ENCODE measurements at regions not wholly inside any gene's neighbourhood (a gene's known extent, or its start where the extent isn't known, plus 50 kb on each side); places are given as distances from the start of the nearest gene placed in this dataset.

DNA sequence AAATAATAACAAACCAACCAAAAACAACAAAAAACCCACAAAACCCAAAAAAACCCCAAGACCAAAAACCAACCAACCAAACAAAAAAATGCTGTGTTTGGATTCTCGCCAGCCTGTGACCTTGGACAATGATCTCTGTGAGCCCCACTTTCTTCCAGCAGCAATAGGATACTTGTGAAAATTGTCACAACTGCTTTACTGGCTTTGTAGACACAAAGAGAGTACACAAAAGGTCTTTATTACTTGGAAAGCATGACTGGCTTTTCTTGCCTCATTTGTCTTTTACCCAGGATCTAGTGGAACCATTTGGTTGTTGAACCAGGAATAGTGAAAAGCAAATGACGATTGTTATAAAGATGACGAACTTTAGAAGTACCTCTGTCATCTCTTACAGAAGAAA is 256.6 kb downstream of the UTP18 start:
- Mint-ChIP-seq H3K27me3 (peaks cover 7 to 24% (median 16%) of the 10 kb centered on the region in 5 donors), H3K4me1 (no peaks in the 10 kb centered on the region), H3K9me3 (no peaks in the 10 kb centered on the region), H3K36me3 (no peaks in the 10 kb centered on the region), H3K4me3 (no peak overlapping the region), H3K27ac (no peak overlapping the region)
- DNase-seq (no peak), ATAC-seq (no peak)
- POLR2A ChIA-PET, result no interaction called here

DNA sequence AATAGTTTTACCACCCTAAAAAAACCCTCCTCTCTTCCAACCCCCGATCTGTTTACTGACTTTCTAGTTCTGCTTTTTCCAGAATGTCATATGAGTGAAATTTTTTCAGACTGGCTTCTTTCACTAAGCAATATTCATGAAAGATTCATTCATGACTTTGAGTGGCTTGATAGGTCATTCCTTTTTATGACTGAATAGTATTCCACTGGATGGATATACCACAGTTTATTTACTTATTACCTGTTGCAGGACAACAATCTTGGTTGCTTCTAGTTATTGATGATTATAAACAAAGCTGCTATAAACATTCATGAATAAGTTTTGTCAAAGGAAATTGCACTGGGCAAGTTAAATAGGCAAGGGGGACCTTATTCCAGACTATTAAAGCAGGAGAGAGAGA is 264.2 kb downstream of the UTP18 start:
- peaks cover 0 to 15% (median 6%) of the 10 kb centered on the region in 9 donors for H3K9me3 Mint-ChIP-seq
- POLR2A ChIA-PET, result no interaction called here
- peaks cover 13 to 44% (median 38%) of the 10 kb centered on the region in 5 donors for H3K27me3 Mint-ChIP-seq
- H3K27ac Mint-ChIP-seq, result no peak overlapping the region
- ATAC-seq, result no peak
- peaks cover 0 to 4% (median 0%) of the 10 kb centered on the region in 3 donors for H3K36me3 Mint-ChIP-seq
- DNase-seq, result no peak
- H3K4me3 Mint-ChIP-seq, result no peak overlapping the region
- no peaks in the 10 kb centered on the region for H3K4me1 Mint-ChIP-seq

DNA sequence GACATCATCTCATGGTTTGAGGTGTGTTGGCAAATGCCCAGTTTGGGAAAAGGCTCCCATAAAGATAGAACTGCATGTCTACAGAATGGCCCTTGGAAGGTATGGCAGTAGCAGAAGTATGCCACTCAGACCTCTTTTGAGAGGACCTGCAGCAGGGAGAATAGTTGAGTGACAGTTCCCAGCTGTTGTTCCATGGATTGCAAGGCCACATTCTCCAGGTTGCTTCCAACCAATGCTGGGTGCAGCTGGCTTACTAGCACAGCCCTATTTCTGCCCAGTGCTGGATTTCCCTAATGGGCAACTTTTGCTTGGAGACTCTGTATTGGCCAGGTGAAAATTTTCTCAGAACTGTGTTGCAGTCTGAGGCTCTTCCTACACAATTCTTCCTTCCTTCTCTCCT is 266.2 kb downstream of the UTP18 start:
- DNase-seq, result no peak
- Mint-ChIP-seq H3K4me3 (no peak overlapping the region), H3K9me3 (peaks cover 0 to 15% (median 6%) of the 10 kb centered on the region in 9 donors), H3K4me1 (no peaks in the 10 kb centered on the region), H3K36me3 (peaks cover 0 to 4% (median 0%) of the 10 kb centered on the region in 3 donors), H3K27me3 (peaks cover 8 to 42% (median 32%) of the 10 kb centered on the region in 5 donors), H3K27ac (no peak overlapping the region)
- POLR2A ChIA-PET, result no interaction called here
- ATAC-seq, result no peak

DNA sequence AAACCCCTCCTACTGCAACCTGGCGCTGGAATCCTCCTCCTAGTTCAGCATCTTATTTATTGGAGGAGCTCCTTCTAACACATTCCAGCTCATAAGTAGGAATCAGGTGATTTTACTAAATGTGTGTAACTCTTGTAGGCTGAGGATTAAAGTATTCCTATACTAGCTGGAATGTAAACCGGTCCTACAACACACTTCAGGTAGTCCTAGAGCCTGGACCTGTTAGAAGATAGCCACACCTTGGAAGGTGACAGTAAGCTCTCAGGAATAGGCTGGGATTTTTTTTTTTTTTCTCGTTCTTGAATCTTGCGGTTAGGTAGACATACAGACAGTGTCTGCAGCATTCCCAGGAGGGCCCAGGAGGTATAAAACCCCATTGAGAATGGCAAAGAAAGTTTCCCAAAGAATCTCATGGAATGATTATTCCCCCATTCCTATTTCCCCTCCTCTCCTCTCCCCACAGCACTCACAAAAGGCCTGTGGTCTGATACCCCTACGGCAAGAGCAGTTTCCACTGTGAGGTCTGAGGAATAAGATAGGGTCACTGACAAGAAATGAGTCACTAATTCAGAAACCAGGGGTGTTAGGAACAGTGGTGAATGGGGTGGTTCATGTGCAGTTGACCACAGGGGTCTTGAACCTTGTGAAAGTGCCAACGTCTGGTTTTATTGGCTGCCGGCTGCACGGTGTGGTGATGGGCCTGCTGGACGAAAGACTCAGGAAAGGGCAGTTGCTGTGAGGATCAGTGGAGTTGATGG is 267.1 kb downstream of the UTP18 start:
- Mint-ChIP-seq H3K36me3 (peaks cover 0 to 4% (median 0%) of the 10 kb centered on the region in 3 donors), H3K27ac (peak overlapping the region in 1 of 10 donors; percentile 14), H3K4me3 (no peak overlapping the region), H3K27me3 (peaks cover 8 to 34% (median 26%) of the 10 kb centered on the region in 5 donors), H3K9me3 (peaks cover 0 to 15% (median 6%) of the 10 kb centered on the region in 9 donors), H3K4me1 (no peaks in the 10 kb centered on the region)
- POLR2A ChIA-PET, result no interaction called here
- no peak for DNase-seq
- no peak for ATAC-seq

DNA sequence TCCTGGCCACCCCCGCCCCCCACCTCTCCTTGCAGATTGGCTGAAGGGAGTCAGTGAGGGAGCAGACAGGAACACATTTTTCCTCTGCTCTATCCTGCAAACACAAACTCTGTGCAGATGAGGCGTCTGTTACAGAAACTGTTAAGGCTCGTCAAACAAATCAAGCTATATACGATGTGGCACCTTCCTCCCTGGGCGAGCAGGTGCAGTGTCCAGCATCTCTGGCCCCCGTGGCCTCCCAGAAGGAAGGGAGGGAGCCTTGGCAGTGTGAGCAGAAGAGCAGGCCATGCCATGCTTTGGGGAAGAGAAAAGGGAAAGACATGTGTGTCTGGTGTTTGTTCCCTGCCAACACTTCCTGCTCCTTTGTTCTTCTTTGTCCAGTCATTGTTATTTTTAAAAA is 267.8 kb downstream of the UTP18 start:
- POLR2A ChIA-PET, result no interaction called here
- ATAC-seq, result no peak
- H3K4me3 Mint-ChIP-seq, result no peak overlapping the region
- H3K36me3 Mint-ChIP-seq, result peaks cover 0 to 4% (median 0%) of the 10 kb centered on the region in 3 donors
- DNase-seq, result no peak
- H3K9me3 Mint-ChIP-seq, result peaks cover 0 to 15% (median 6%) of the 10 kb centered on the region in 9 donors
- H3K4me1 Mint-ChIP-seq, result no peaks in the 10 kb centered on the region
- H3K27me3 Mint-ChIP-seq, result peaks cover 7 to 29% (median 26%) of the 10 kb centered on the region in 5 donors
- H3K27ac Mint-ChIP-seq, result no peak overlapping the region

DNA sequence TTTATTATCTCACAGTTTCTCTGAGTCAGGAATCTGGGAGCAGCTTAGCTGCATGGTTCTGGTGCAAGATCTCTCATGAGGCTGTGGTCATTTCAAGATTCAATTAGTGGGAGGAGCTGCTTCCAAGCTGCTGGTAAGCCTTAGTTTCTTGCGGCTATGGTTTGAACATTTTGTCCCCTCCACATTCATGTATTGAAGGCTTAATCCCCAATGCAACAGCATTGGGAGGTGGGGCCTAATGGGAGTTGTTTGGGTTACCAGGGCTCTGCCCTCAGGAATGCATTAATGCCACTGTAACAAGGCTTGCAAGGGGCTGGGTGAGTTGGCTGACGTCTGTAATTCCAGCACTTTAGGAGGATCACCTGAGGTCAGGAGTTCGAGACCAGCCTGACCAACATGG is 272.9 kb downstream of the UTP18 start:
- ATAC-seq (no peak), DNase-seq (no peak)
- H3K27ac Mint-ChIP-seq, result no peak overlapping the region
- POLR2A ChIA-PET, result no interaction called here
- no peaks in the 10 kb centered on the region for H3K9me3 Mint-ChIP-seq
- no peaks in the 10 kb centered on the region for H3K4me1 Mint-ChIP-seq
- no peak overlapping the region for H3K4me3 Mint-ChIP-seq
- H3K36me3 Mint-ChIP-seq, result no peaks in the 10 kb centered on the region
- peaks cover 0 to 4% (median 0%) of the 10 kb centered on the region in 5 donors for H3K27me3 Mint-ChIP-seq

DNA sequence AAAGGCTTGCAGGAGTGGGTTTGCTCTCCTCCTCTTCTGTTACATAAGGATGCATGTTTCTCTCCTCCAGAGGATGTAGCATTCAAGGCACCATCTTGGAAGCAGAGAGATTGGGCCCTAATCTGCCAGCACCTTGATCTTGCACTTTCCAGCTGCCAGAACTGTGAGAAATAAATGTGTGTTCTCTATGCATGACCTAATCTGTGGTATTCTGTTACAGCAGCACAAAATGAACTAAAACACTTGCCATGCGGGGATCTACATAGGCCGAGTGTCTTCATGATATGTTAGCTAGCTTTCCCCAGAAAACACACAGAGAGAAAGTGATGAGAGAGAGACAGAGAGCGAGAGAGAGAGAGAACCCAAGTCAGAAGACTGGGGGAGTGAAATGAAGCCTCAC is 273.5 kb downstream of the UTP18 start:
- ATAC-seq (no peak), DNase-seq (no peak)
- Mint-ChIP-seq H3K4me1 (no peaks in the 10 kb centered on the region), H3K9me3 (no peaks in the 10 kb centered on the region), H3K27me3 (peaks cover 0 to 4% (median 0%) of the 10 kb centered on the region in 5 donors), H3K27ac (no peak overlapping the region), H3K36me3 (no peaks in the 10 kb centered on the region), H3K4me3 (no peak overlapping the region)
- POLR2A ChIA-PET, result no interaction called here

DNA sequence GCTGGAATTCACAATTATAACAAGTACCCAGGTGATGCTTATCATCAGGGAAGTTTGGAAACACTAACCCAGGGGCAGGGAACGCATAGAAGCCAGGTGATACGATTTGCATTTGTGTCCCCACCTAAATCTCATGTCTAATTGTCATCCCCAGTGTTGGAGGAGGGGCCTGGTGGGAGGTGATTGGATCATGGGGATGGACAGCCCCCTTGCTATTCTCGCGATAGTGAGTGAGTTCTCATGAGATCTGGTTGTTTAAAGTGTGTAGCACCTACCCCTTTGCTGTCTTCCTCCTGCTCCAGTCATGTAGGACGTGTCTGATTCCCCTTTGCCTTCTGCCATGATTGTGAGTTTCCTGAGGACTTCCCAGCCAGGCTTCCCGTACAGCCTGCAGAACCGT is 276.3 kb downstream of the UTP18 start:
- Mint-ChIP-seq H3K4me1 (peaks cover 5 to 14% (median 9%) of the 10 kb centered on the region in 4 donors), H3K4me3 (no peak overlapping the region), H3K9me3 (no peaks in the 10 kb centered on the region), H3K27me3 (peaks cover 0 to 1% (median 0%) of the 10 kb centered on the region in 5 donors), H3K36me3 (no peaks in the 10 kb centered on the region), H3K27ac (no peak overlapping the region)
- DNase-seq, result no peak
- POLR2A ChIA-PET, result no interaction called here
- ATAC-seq, result no peak

DNA sequence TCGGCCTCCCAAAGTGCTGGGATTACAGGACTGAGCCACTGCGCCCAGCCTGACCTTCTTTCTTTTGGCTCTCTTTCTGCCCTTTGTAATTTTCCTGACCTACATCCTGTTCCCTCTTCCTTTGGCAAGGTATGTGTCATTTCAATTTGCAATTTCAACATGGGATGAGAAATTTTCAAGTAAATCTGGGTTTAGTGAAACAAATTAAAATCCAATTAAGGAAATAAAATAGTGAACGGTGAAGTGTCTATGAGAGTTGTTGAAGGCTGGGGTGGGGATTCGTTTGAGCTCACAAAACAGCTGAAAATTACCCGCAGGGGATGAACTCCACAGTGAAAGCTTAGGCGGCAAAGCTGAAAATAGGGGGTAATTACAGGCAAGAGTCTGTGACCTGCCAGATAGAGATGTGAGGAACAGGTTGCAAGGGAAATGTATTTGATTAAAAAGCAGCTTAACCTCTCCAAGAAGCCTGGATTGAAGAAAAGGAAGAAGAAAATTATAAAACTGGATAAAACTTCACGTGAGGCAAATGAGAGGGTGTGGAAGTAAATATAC is 277.7 kb downstream of the UTP18 start:
- Mint-ChIP-seq H3K4me1 (peaks cover 5 to 14% (median 9%) of the 10 kb centered on the region in 4 donors), H3K9me3 (no peaks in the 10 kb centered on the region), H3K27me3 (peaks cover 0 to 1% (median 0%) of the 10 kb centered on the region in 5 donors), H3K4me3 (no peak overlapping the region), H3K36me3 (no peaks in the 10 kb centered on the region), H3K27ac (peak overlapping the region in 1 of 10 donors; percentile 11)
- DNase-seq (no peak), ATAC-seq (no peak)
- POLR2A ChIA-PET, result no interaction called here

DNA sequence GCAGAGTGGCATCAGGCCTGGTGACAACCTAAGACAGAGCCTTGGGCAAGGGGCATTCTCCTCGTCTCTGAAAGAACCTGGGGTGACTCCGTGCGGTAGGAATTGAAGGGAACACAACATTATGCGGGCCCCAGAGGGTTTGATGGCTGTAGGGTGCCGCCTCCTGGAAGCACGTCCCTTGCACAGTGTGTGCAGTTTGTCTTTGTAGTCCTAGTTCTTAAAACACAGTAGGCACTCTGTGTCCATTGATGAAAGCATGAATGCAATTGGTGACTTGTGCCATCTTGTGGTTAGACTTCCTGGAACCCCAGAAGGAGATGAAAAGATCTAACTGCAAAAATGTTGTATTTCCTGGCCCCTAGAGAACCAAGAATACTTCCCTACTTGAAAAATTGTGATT is 279.8 kb downstream of the UTP18 start:
- Mint-ChIP-seq H3K4me3 (peak overlapping the region in 1 of 10 donors; percentile 5), H3K9me3 (no peaks in the 10 kb centered on the region), H3K4me1 (peaks cover 5 to 14% (median 9%) of the 10 kb centered on the region in 4 donors), H3K27ac (peak overlapping the region in 5 of 10 donors; percentile 7 to 73 (median 53)), H3K27me3 (peaks cover 0 to 1% (median 0%) of the 10 kb centered on the region in 5 donors), H3K36me3 (no peaks in the 10 kb centered on the region)
- DNase-seq (peak in 2 of 10 donors; percentile 9 to 15), ATAC-seq (peak in 1 of 2 donors; percentile 57)
- POLR2A ChIA-PET, result interaction anchor here (0.6 kb wide), 1 partner anchor 173 kb away, joined by 3 read pairs; no protein-coding TSS in a partner anchor

DNA sequence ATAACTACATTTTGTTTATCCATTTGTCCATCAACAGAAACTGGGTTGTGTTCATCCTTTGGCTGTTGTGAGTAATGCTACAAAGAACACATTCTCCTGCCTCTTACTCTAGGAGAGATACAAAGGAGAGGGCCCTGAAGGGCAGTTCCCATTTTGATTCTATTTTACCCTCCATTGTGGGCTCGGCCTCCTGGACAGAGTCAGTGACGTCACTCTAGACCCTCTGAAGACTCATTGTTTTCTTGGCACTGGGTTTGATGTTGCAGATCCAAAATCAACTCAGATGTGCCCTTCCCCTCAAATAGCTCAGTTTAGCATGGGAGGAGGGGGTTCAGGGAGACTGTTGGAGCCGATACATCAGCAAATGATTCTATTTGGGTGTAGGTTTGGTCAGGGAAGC is 280.9 kb downstream of the UTP18 start:
- H3K4me1 Mint-ChIP-seq, result peaks cover 8 to 14% (median 9%) of the 10 kb centered on the region in 4 donors
- H3K9me3 Mint-ChIP-seq, result no peaks in the 10 kb centered on the region
- ATAC-seq (no peak), DNase-seq (no peak)
- no peaks in the 10 kb centered on the region for H3K36me3 Mint-ChIP-seq
- H3K27me3 Mint-ChIP-seq, result peaks cover 0 to 1% (median 0%) of the 10 kb centered on the region in 5 donors
- POLR2A ChIA-PET, result no interaction called here
- H3K27ac Mint-ChIP-seq, result no peak overlapping the region
- H3K4me3 Mint-ChIP-seq, result peak overlapping the region in 1 of 10 donors; percentile 9

DNA sequence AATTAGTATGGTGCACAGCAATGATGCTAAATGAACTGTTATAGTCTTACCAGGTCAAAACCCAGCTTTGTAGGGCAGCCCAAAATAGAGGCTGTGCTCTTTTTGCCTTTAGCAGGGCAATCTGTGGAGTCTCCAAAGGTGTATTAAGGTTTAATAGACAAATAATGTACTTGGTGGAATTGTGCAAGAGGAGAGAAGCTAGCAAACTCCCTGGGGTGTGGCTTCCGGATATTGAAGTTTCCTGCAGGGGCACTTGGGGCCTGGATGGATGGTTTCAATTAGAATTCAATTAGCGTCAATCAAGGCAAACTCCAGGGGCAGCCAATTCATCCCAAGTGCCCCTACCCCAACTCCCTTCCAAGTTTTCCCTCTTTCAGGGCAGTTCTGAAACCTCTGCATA is 285.8 kb downstream of the UTP18 start:
- POLR2A ChIA-PET, result no interaction called here
- Mint-ChIP-seq H3K4me1 (peaks cover 0 to 4% (median 1%) of the 10 kb centered on the region in 4 donors), H3K4me3 (no peak overlapping the region), H3K36me3 (no peaks in the 10 kb centered on the region), H3K27ac (no peak overlapping the region), H3K9me3 (no peaks in the 10 kb centered on the region), H3K27me3 (peaks cover 0 to 1% (median 0%) of the 10 kb centered on the region in 5 donors)
- ATAC-seq, result no peak
- no peak for DNase-seq

DNA sequence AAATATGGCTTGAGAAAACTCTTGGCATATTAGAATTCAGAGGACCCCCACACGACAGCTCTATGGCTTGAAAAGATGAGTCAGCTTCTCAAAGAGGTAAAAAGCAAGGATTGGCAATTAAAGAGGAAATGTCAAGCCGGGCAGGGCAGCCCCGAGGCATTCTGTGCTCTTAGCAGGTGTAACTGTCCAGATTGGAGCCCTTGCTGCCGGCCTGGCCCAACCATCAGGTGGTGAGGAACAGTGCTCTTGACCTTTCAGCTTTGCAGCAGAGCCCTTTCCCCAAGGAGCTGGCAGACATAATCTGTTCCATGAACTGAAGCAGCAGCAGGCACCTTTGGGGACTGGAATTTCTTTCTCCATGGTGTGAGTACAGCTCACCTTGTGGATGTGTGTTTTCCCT is 287.8 kb downstream of the UTP18 start:
- H3K4me3 Mint-ChIP-seq, result no peak overlapping the region
- H3K9me3 Mint-ChIP-seq, result no peaks in the 10 kb centered on the region
- H3K27me3 Mint-ChIP-seq, result peaks cover 0 to 9% (median 5%) of the 10 kb centered on the region in 5 donors
- no peak for ATAC-seq
- DNase-seq, result no peak
- no peaks in the 10 kb centered on the region for H3K36me3 Mint-ChIP-seq
- no peak overlapping the region for H3K27ac Mint-ChIP-seq
- peaks cover 0 to 4% (median 0%) of the 10 kb centered on the region in 4 donors for H3K4me1 Mint-ChIP-seq
- POLR2A ChIA-PET, result no interaction called here
